GM12873 (cell line): ENCODE measurements at regions not wholly inside any gene's neighbourhood (a gene's known extent, or its start where the extent isn't known, plus 50 kb on each side); places are given as distances from the start of the nearest gene placed in this dataset.

ENCODE experiments used
- CTCF ChIP-seq: IDR thresholded peaks from 2 replicates; pipeline ENCODE4 v1.5.1; 2012; ENCODE audit warnings: low read depth, mild to moderate bottlenecking, moderate library complexity, low read length, control low read depth; ENCODE audit not compliant: insufficient read depth; ENCODE audit errors: missing control alignments

GRCh38 chrX:155819966-155820491 is 61.1 kb upstream of the VAMP7 start:
- TF ChIP-seq CTCF, result peak; percentile 72

- no peak for TF ChIP-seq CTCF
Measured at GRCh38 chrX:155819525-155819924, 61.6 kb upstream of the VAMP7 start.

- no peak for TF ChIP-seq CTCF
Measured at GRCh38 chrX:155779831-155780230, 101.3 kb upstream of the VAMP7 start.

GRCh38 chrX:155778844-155779553 is 102.1 kb upstream of the VAMP7 start:
- no peak for TF ChIP-seq CTCF

GRCh38 chrX:155774387-155774786 is 106.8 kb upstream of the VAMP7 start:
- no peak for TF ChIP-seq CTCF

- no peak for TF ChIP-seq CTCF
Measured at GRCh38 chrX:155767876-155768769, 113.0 kb upstream of the VAMP7 start.
